Peyer's patch (tissue), 4 donors: ENCODE measurements at regions not wholly inside any gene's neighbourhood (a gene's known extent, or its start where the extent isn't known, plus 50 kb on each side); places are given as distances from the start of the nearest gene placed in this dataset.
"Not testable (repeated sequence)": the region's sequence is repeated elsewhere in the genome, so short reads cannot be mapped to it uniquely, and the experiment has no call there.

Source experiments
- DNase-seq, 3 donors: peaks; one replicate each; pipeline ENCODE4 v3.0.0-alpha.2; 2017 to 2019
- H3K27ac ChIP-seq, 4 donors: fragments of 200-600 bp; sonication (generic); one replicate each; pipeline ENCODE4 v1.5.1; 2016 to 2019
- H3K27me3 ChIP-seq, 2 donors: fragments of 200-600 bp; sonication (generic); one replicate each; pipeline ENCODE4 v1.5.1; 2019
- H3K36me3 ChIP-seq, 3 donors: fragments of 200-600 bp; sonication (generic); one replicate each; pipeline ENCODE4 v1.5.1; 2016 to 2019
- H3K4me1 ChIP-seq, 4 donors: fragments of 200-600 bp; sonication (generic); one replicate each; pipeline ENCODE4 v1.5.1; 2016 to 2019
- H3K4me3 ChIP-seq, 4 donors: fragments of 200-600 bp; sonication (generic); 1 replicate in 3 of 4; 2 replicates in 1 of 4; pipeline ENCODE4 v1.5.1; 2016 to 2019; ENCODE audit warnings: mild to moderate bottlenecking in 1 of 4
- H3K9me3 ChIP-seq, 4 donors: fragments of 200-600 bp; sonication (generic); one replicate each; pipeline ENCODE4 v1.5.1; 2016 to 2019; ENCODE audit warnings: mild to moderate bottlenecking in 1 of 4
- POLR2A ChIP-seq, 2 donors: fragments of 450-650 bp; IDR thresholded peaks; one replicate each; pipeline ENCODE4 v1.5.1; 2017; ENCODE audit warnings: antibody characterized with exemption in 2 of 2, mild to moderate bottlenecking in 2 of 2, moderate library complexity in 2 of 2
- TF ChIP-seq, protein P1 (sequence below), 6 experiments: fragments of 450-650 bp in 4 of 6; fragments of 200-600 bp in 2 of 6; sonication (generic) in 1 of 6; IDR thresholded peaks; one replicate each; pipeline ENCODE4 v1.5.1; 2017 to 2019; ENCODE audit warnings: antibody characterized with exemption in 6 of 6, mild to moderate bottlenecking in 3 of 6, moderate library complexity in 1 of 6

DNA sequence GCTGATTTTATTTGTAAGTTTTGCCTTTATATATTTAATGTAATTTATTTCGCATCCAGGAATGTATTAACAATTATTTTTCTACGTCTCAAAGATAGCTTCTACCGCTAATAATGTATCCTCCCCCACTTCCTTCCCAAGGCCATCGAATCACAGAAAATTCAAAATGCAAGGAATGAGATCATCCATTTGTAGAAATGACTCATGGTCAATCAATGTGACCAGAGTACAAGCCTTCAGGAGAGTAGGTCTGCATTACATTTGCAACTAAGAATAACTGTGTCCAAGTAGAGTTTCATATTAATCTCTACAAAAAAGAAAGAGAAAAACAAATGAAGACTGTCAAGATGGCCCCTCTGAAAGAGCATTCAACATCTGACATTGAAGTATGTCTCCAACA lies 205.9 kb upstream of the PHF14 start:
- no peak for TF ChIP-seq POLR2A (IDR thresholded peaks at IDR 0.05)
- TF ChIP-seq, protein P1, sequence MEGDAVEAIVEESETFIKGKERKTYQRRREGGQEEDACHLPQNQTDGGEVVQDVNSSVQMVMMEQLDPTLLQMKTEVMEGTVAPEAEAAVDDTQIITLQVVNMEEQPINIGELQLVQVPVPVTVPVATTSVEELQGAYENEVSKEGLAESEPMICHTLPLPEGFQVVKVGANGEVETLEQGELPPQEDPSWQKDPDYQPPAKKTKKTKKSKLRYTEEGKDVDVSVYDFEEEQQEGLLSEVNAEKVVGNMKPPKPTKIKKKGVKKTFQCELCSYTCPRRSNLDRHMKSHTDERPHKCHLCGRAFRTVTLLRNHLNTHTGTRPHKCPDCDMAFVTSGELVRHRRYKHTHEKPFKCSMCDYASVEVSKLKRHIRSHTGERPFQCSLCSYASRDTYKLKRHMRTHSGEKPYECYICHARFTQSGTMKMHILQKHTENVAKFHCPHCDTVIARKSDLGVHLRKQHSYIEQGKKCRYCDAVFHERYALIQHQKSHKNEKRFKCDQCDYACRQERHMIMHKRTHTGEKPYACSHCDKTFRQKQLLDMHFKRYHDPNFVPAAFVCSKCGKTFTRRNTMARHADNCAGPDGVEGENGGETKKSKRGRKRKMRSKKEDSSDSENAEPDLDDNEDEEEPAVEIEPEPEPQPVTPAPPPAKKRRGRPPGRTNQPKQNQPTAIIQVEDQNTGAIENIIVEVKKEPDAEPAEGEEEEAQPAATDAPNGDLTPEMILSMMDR (IDR thresholded peaks at IDR 0.05), result no peak
- Histone ChIP-seq H3K36me3 (no peaks in the 10 kb centered on the region), H3K4me1 (no peaks in the 10 kb centered on the region), H3K27ac (no peak overlapping the region), H3K4me3 (no peak overlapping the region), H3K27me3 (no peaks in the 10 kb centered on the region), H3K9me3 (no peaks in the 10 kb centered on the region)
- DNase-seq, result no peak

DNA sequence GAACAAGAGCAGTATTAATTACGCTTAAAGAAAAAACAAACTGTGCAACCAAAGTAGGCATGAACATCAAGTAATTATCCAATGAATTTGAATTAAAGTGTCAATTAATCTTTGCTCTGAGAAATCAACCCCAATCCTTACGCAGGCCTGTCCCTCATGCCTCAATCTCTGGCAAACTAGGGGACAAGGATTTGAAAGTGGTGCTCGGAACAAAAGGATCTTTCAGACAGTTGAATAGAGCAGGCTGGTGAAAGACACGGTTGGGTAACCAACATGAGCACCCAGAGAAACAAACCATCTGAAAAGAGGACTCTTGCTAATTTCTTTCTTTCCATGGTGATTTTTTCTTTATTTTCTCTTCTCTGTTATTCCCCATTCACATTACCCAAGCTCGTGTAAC lies 203.5 kb upstream of the PHF14 start:
- TF ChIP-seq, protein P1 (IDR thresholded peaks at IDR 0.05), result no peak
- no peak for TF ChIP-seq POLR2A (IDR thresholded peaks at IDR 0.05)
- H3K27me3 ChIP-seq, result no peaks in the 10 kb centered on the region
- H3K9me3 ChIP-seq, result no peaks in the 10 kb centered on the region

DNA sequence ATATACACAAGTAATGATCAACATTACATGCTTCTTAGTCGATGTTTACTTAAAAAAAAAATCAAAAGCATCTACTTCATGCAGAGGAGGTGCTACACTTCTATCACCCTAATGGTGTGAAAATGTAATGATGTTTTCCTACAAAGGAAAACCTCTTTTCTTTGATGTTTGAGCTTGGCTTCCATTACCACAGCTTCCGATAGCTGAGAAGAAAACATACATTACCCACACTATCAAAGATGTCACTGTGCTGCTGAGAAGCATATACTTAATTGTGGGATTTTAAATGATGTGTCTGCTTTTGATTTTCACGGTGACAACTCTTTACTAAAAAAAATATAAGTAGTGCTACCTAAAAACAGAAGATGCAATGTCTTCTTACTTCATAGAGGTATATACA lies 200.2 kb upstream of the PHF14 start:
- TF ChIP-seq, protein P1 (IDR thresholded peaks at IDR 0.05), result no peak
- TF ChIP-seq POLR2A (IDR thresholded peaks at IDR 0.05), result no peak
- Histone ChIP-seq H3K36me3 (no peaks in the 10 kb centered on the region), H3K27me3 (no peaks in the 10 kb centered on the region), H3K4me1 (no peaks in the 10 kb centered on the region), H3K27ac (no peak overlapping the region), H3K9me3 (no peaks in the 10 kb centered on the region), H3K4me3 (no peak overlapping the region)
- DNase-seq, result no peak

More for the DNA sequence above, 203.5 kb upstream of the PHF14 start:
- H3K27ac ChIP-seq, result no peak overlapping the region
- H3K4me3 ChIP-seq, result no peak overlapping the region
- H3K4me1 ChIP-seq, result no peaks in the 10 kb centered on the region
- DNase-seq, result no peak
- H3K36me3 ChIP-seq, result no peaks in the 10 kb centered on the region

DNA sequence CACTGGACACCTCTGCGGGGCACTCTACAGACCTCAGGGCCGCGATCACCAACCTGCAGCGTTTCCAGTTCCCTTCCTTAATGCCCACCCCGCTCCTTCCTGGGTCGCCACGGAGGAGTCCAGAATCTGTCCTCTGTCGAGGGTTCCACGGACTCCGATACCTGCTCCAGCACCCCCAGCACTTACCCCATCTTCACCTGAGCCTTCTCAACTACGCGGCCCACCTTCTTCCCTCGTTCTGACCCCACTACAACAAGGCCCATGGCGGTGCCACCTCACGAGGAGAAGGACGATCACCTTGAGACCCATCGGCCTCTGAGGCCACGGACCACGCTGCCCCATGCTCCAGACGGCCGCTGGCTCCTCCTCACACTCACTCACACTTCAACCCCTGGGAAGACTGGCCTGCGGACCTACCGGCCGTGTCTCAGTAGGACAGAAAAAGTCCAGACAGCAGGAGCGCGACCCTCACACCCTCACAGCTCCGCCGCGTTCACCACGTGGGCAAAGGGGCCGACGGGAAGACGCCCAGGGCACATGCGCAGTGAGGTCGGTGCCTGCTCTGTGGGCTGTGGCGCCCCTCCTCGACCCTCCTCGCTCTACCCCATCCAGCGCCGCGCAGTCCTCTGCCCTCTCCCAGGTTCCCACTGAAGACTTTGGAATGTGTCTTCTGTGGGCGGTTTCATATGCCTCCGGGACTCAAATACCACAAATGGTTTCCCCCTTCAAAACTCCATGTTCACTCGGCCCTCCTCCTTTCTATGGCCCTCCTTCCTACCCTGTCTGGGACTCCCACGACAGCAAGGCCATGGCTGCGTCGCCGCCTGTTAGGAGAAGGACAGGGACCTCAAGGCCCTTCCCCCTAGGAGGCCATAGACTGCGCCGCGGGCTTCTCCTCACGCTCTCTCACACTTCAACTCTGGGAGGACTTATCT lies 193.9 kb upstream of the PHF14 start:
- no peak for DNase-seq
- H3K27me3 ChIP-seq, result no peaks in the 10 kb centered on the region
- no peaks in the 10 kb centered on the region for H3K9me3 ChIP-seq

DNA sequence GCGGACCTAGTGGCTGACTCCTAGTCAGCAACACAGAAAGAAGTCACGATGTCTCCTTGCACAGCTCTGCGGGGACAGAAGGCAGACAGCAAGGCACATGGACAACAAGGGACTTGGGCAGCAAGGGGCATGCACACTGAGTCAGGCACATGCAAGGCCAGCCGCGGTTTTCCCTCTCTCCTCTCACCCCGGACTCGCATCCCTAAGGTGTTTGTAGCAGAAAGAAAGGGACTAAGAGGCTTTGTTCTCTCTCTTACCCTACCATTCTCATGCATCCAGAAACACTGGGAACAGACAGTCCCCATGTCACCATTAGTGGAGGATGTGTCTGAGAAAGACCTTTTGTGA lies 193.3 kb upstream of the PHF14 start:
- no peak for DNase-seq

More for the DNA sequence above, 193.9 kb upstream of the PHF14 start:
- Histone ChIP-seq H3K27ac (no peak overlapping the region), H3K4me3 (no peak overlapping the region), H3K4me1 (no peaks in the 10 kb centered on the region), H3K36me3 (no peaks in the 10 kb centered on the region)
- TF ChIP-seq, protein P1 (IDR thresholded peaks at IDR 0.05), result no peak
- no peak for TF ChIP-seq POLR2A (IDR thresholded peaks at IDR 0.05)

DNA sequence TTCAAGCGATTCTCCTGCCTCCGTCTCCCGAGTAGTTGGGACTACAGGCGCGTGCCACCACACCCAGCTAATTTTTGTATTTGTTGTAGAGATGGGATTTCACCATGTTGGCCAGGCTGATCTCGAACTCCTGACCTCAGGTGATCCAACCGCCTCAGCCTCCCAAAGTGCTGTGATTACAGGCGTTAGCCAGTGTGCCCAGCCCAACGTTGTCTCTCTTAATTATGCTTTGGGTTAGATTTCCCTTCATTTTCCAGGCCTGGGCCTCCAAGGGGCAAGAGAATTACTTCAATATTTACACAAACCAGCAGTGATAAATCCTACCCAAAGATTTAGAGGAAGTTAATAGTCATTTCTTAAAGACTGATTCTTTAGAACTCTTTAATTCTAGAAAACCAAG lies 186.7 kb upstream of the PHF14 start:
- DNase-seq, H3K27me3 ChIP-seq, H3K9me3 ChIP-seq, H3K27ac ChIP-seq, H3K4me3 ChIP-seq, H3K4me1 ChIP-seq, H3K36me3 ChIP-seq: not testable (repeated sequence)

More for the DNA sequence above, 193.3 kb upstream of the PHF14 start:
- TF ChIP-seq, protein P1 (IDR thresholded peaks at IDR 0.05), result no peak
- TF ChIP-seq POLR2A (IDR thresholded peaks at IDR 0.05), result no peak
- Histone ChIP-seq H3K27ac (no peak overlapping the region), H3K27me3 (no peaks in the 10 kb centered on the region), H3K9me3 (no peaks in the 10 kb centered on the region), H3K4me1 (no peaks in the 10 kb centered on the region), H3K4me3 (no peak overlapping the region), H3K36me3 (no peaks in the 10 kb centered on the region)
